ENCODE measurements at regions not wholly inside any gene's neighbourhood (a gene's known extent, or its start where the extent isn't known, plus 50 kb on each side); places are given as distances from the start of the nearest gene placed in this dataset.

- Histone ChIP-seq H3K9ac (ENCODE audit: insufficient read depth, low read depth, low read length) (no peak overlapping the region), H3K9me3 (ENCODE audit: low read length) (0 out of 2 replicates have a peak, but pooled peaks cover 2% of the 10 kb centered on the region), H3K27ac (ENCODE audit: extremely low read length, insufficient read depth, low read length) (no peak overlapping the region), H3K4me3 (replicated peaks in 1 of 3; ENCODE audit: insufficient read depth in 1 of 3, low read depth in 2 of 3, low read length in 3 of 3) (no peak overlapping the region), H3K27me3 (ENCODE audit: control insufficient read depth in 1 of 2, insufficient read depth in 2 of 2, low read length in 2 of 2) (no peaks in the 10 kb centered on the region), H4K20me1 (ENCODE audit: insufficient read depth, low read length) (no peaks in the 10 kb centered on the region), H3K4me1 (ENCODE audit: insufficient read depth, low read length) (no peaks in the 10 kb centered on the region), H3K4me2 (ENCODE audit: low read depth, low read length) (no peak overlapping the region), H3K79me2 (ENCODE audit: insufficient read depth, low read length) (no peaks in the 10 kb centered on the region), H2AFZ (ENCODE audit: low read length) (no peak overlapping the region), H3K36me3 (replicated peaks in 1 of 2; ENCODE audit: control insufficient read depth in 1 of 2, insufficient read depth in 2 of 2, low read length in 2 of 2) (no peaks in the 10 kb centered on the region)
- ATAC-seq: no peak
- POLR2A ChIA-PET: no interaction called here
- intact Hi-C loops (cut with micrococcal nuclease; ENCODE audit: unreplicated experiment): no loop called here
- BruUV-seq (replicated peaks): no TSS peak
- CTCF ChIA-PET (ENCODE audit: low intra/inter-chr PET ratio, low total read pairs): no interaction called here
- DNase-seq (ENCODE audit: low spot score): no peak
- WGBS (ENCODE audit: low lambda C conversion rate): 7% methylated on average over 2 of the region's 2 CpGs
- TF ChIP-seq ATF7-NPFF (CRISPR knock-in tag; IDR thresholded peaks at IDR 0.05; ENCODE audit: low read depth): no peak
- FAIRE-seq: no peak
- in situ Hi-C loops (cut with HindIII; ENCODE audit: extremely low pct_ligation_motif_present, low pct_unique_long_range_greater_than_20kb): no loop called here
These were observed 59.9 kb upstream of the LRATD1 start for GRCh38 chr2:14572633-14573032.

GRCh38 chr2:14577843-14578242 is 54.7 kb upstream of the LRATD1 start:
- Histone ChIP-seq H4K20me1 (ENCODE audit: insufficient read depth, low read length) (no peaks in the 10 kb centered on the region), H3K79me2 (ENCODE audit: insufficient read depth, low read length) (no peaks in the 10 kb centered on the region), H3K27me3 (ENCODE audit: control insufficient read depth in 1 of 2, insufficient read depth in 2 of 2, low read length in 2 of 2) (no peaks in the 10 kb centered on the region), H3K9ac (ENCODE audit: insufficient read depth, low read depth, low read length) (no peak overlapping the region), H3K27ac (ENCODE audit: extremely low read length, insufficient read depth, low read length) (no peak overlapping the region), H3K4me2 (ENCODE audit: low read depth, low read length) (no peak overlapping the region), H3K36me3 (replicated peaks in 1 of 2; ENCODE audit: control insufficient read depth in 1 of 2, insufficient read depth in 2 of 2, low read length in 2 of 2) (no peaks in the 10 kb centered on the region), H3K4me1 (ENCODE audit: insufficient read depth, low read length) (no peaks in the 10 kb centered on the region), H2AFZ (ENCODE audit: low read length) (no peak overlapping the region), H3K4me3 (replicated peaks in 1 of 3; ENCODE audit: insufficient read depth in 1 of 3, low read depth in 2 of 3, low read length in 3 of 3) (no peak overlapping the region), H3K9me3 (ENCODE audit: low read length) (no peaks in the 10 kb centered on the region)
- intact Hi-C loops (cut with micrococcal nuclease; ENCODE audit: unreplicated experiment) (no loop called here), in situ Hi-C loops (cut with HindIII; ENCODE audit: extremely low pct_ligation_motif_present, low pct_unique_long_range_greater_than_20kb) (no loop called here)
- no peak for ATAC-seq
- no peak for DNase-seq (ENCODE audit: low spot score)
- POLR2A ChIA-PET: no interaction called here
- FAIRE-seq: no peak
- 8% methylated on average over 4 of the region's 4 CpGs for WGBS (ENCODE audit: low lambda C conversion rate)
- CTCF ChIA-PET (ENCODE audit: low intra/inter-chr PET ratio, low total read pairs): no interaction called here
- BruUV-seq (replicated peaks): no TSS peak
- no peak for TF ChIP-seq LRRFIP1 (CRISPR knock-in tag; conservative IDR thresholded peaks at IDR 0.05)
- TF ChIP-seq ZFP37 (CRISPR knock-in tag; IDR thresholded peaks at IDR 0.05; ENCODE audit: borderline replicate concordance): no peak
- TF ChIP-seq BHLHE40 (IDR thresholded peaks at IDR 0.05; ENCODE audit: low read length): no peak
- no peak for TF ChIP-seq HIC2 (CRISPR knock-in tag; IDR thresholded peaks at IDR 0.05; ENCODE audit: low read depth)
- TF ChIP-seq ZNF598 (CRISPR knock-in tag; IDR thresholded peaks at IDR 0.05; ENCODE audit: borderline replicate concordance): no peak
- no peak for TF ChIP-seq ZBTB7B (CRISPR knock-in tag; IDR thresholded peaks at IDR 0.05)
- no peak for TF ChIP-seq HBP1 (CRISPR knock-in tag; IDR thresholded peaks at IDR 0.05; ENCODE audit: low read depth)
- no peak for TF ChIP-seq CENPT (CRISPR knock-in tag; IDR thresholded peaks at IDR 0.05; ENCODE audit: low read depth)
- no peak for TF ChIP-seq CREBL2 (CRISPR knock-in tag; IDR thresholded peaks at IDR 0.05; ENCODE audit: borderline replicate concordance)
- TF ChIP-seq GZF1 (CRISPR knock-in tag; IDR thresholded peaks at IDR 0.05): no peak
- TF ChIP-seq NR0B2 (CRISPR knock-in tag; IDR thresholded peaks at IDR 0.05): no peak

Measured in HepG2 (cell line).